GM23338 (cell line): ENCODE measurements at regions not wholly inside any gene's neighbourhood (a gene's known extent, or its start where the extent isn't known, plus 50 kb on each side); places are given as distances from the start of the nearest gene placed in this dataset.

Experiments used
- ATAC-seq: fragments of 200-7000 bp; cut with Tn5 transposase; 3 replicates; pipeline ENCODE4 v1.9.1; 2020
- DNase-seq: peaks from one replicate; pipeline ENCODE4 v3.0.0-alpha.2; 2015; ENCODE audit warnings: low spot score
- H2AFZ ChIP-seq: fragments of 200-600 bp; sonication (generic); 2 replicates; pipeline ENCODE4 v1.8.0; 2016; ENCODE audit warnings: antibody characterized with exemption, mild to moderate bottlenecking, moderate library complexity
- H3F3A ChIP-seq: fragments of 200-600 bp; sonication (generic); replicated peaks from 2 replicates; pipeline ENCODE4 v1.8.0; 2017; ENCODE audit warnings: antibody characterized with exemption, mixed run types, low read depth
- H3K27ac ChIP-seq: fragments of 200-600 bp; sonication (generic); 2 replicates; pipeline ENCODE4 v1.6.1; 2016; ENCODE audit warnings: low read depth
- H3K27me3 ChIP-seq: fragments of 200-600 bp; sonication (generic); 2 replicates; pipeline ENCODE4 v1.8.0; 2016; ENCODE audit warnings: mild to moderate bottlenecking, mixed run types, moderate library complexity; ENCODE audit not compliant: insufficient read depth
- H3K36me3 ChIP-seq: fragments of 200-600 bp; sonication (generic); 2 replicates; pipeline ENCODE4 v1.8.0; 2016; ENCODE audit warnings: mild to moderate bottlenecking; ENCODE audit not compliant: insufficient read depth
- H3K4me1 ChIP-seq: fragments of 200-600 bp; sonication (generic); 2 replicates; pipeline ENCODE4 v1.8.0; 2016; ENCODE audit warnings: mild to moderate bottlenecking, moderate library complexity; ENCODE audit not compliant: insufficient read depth
- H3K4me2 ChIP-seq: fragments of 200-600 bp; sonication (generic); 2 replicates; pipeline ENCODE4 v1.7.1; 2017; ENCODE audit warnings: mixed run types
- H3K4me3 ChIP-seq: fragments of 200-600 bp; sonication (generic); 2 replicates; pipeline ENCODE4 v1.6.1; 2016; ENCODE audit warnings: mixed run types
- H3K79me2 ChIP-seq: fragments of 200-600 bp; sonication (generic); replicated peaks from 2 replicates; pipeline ENCODE4 v1.8.0; 2017; ENCODE audit warnings: mild to moderate bottlenecking; ENCODE audit not compliant: insufficient read depth
- H3K9me2 ChIP-seq: fragments of 200-600 bp; sonication (generic); 2 replicates; pipeline ENCODE4 v1.8.0; 2017; ENCODE audit not compliant: insufficient read depth
- H4K20me1 ChIP-seq: fragments of 200-600 bp; sonication (generic); replicated peaks from 2 replicates; pipeline ENCODE4 v1.8.0; 2017; ENCODE audit warnings: mild to moderate bottlenecking; ENCODE audit not compliant: insufficient read depth
- H3K27ac Mint-ChIP-seq: 2 replicates; pipeline ENCODE4 v1.8.0; 2020; ENCODE audit warnings: inconsistent platforms, mild to moderate bottlenecking, moderate library complexity, mixed read lengths
- H3K27me3 Mint-ChIP-seq: 3 replicates; pipeline ENCODE4 v1.8.0; 2022; ENCODE audit warnings: low read depth, mild to moderate bottlenecking, moderate library complexity, mixed read lengths, inconsistent platforms; ENCODE audit not compliant: insufficient read depth, poor library complexity
- H3K36me3 Mint-ChIP-seq: 3 replicates; pipeline ENCODE4 v1.8.0; 2021; ENCODE audit warnings: low read depth, mild to moderate bottlenecking, inconsistent platforms, moderate library complexity, mixed read lengths
- H3K4me1 Mint-ChIP-seq: 3 replicates; pipeline ENCODE4 v1.8.0; 2020; ENCODE audit warnings: mild to moderate bottlenecking, inconsistent platforms, mixed read lengths
- H3K4me3 Mint-ChIP-seq: 3 replicates; pipeline ENCODE4 v1.8.0; 2021; ENCODE audit warnings: moderate library complexity, mild to moderate bottlenecking, inconsistent platforms, mixed read lengths
- H3K9me3 Mint-ChIP-seq: 3 replicates; pipeline ENCODE4 v1.8.0; 2020; ENCODE audit warnings: moderate library complexity, mild to moderate bottlenecking, inconsistent platforms, mixed read lengths
- CREB1 ChIP-seq: fragments of 250-450 bp; sonication (Bioruptor Pico); IDR thresholded peaks from 2 replicates; pipeline ENCODE4 v1.5.0; 2020; ENCODE audit warnings: low read depth, mild to moderate bottlenecking, moderate library complexity
- CTCF ChIP-seq, 2 experiments: fragments of 200-600 bp in 1 of 2; sonication (generic) in 1 of 2; conservative IDR thresholded peaks; 2 replicates each; pipeline versions ENCODE4 v1.5.1 to v1.6.1; 2016 to 2017; ENCODE audit warnings: antibody characterized with exemption in 2 of 2, low read depth in 2 of 2, mild to moderate bottlenecking in 2 of 2, moderate library complexity in 1 of 2
- ETS1 ChIP-seq: IDR thresholded peaks from 2 replicates; pipeline ENCODE4 v1.6.1; 2016; ENCODE audit warnings: antibody characterized with exemption
- EZH2 ChIP-seq: fragments of 200-600 bp; sonication (generic); IDR thresholded peaks from one replicate; pipeline ENCODE4 v1.8.0; 2017; ENCODE audit warnings: antibody characterized with exemption, mild to moderate bottlenecking, low read depth; ENCODE audit not compliant: unreplicated experiment
- EZH2phosphoT487 ChIP-seq: fragments of 200-600 bp; sonication (generic); IDR thresholded peaks from one replicate; pipeline ENCODE4 v1.8.1; 2018; ENCODE audit warnings: antibody characterized with exemption; ENCODE audit not compliant: unreplicated experiment
- JUNB ChIP-seq: IDR thresholded peaks from one replicate; pipeline ENCODE4 v1.6.1; 2016; ENCODE audit warnings: antibody characterized with exemption; ENCODE audit not compliant: unreplicated experiment
- NANOG ChIP-seq: IDR thresholded peaks from 2 replicates; pipeline ENCODE4 v1.6.1; 2016; ENCODE audit warnings: antibody characterized with exemption, borderline replicate concordance
- POLR2AphosphoS5 ChIP-seq: IDR thresholded peaks from 2 replicates; pipeline ENCODE4 v1.6.1; 2016; ENCODE audit warnings: antibody characterized with exemption, low read depth
- REST ChIP-seq: IDR thresholded peaks from one replicate; pipeline ENCODE4 v1.6.1; 2018; ENCODE audit warnings: antibody characterized with exemption; ENCODE audit not compliant: unreplicated experiment
- ZNF114 ChIP-seq: fragments of 250-450 bp; sonication (Bioruptor Pico); IDR thresholded peaks from 2 replicates; pipeline ENCODE4 v1.5.0; 2020; ENCODE audit warnings: mild to moderate bottlenecking, moderate library complexity
- ZNF331 ChIP-seq: fragments of 250-450 bp; sonication (Bioruptor Pico); IDR thresholded peaks from 2 replicates; pipeline ENCODE4 v1.5.0; 2020; ENCODE audit warnings: low read depth, mild to moderate bottlenecking, moderate library complexity
- ZNF462 ChIP-seq: fragments of 250-450 bp; sonication (Bioruptor Pico); IDR thresholded peaks from 2 replicates; pipeline ENCODE4 v1.5.0; 2020; ENCODE audit warnings: mild to moderate bottlenecking, moderate library complexity

GRCh38 chr2:136441979-136442714 lies 323.2 kb upstream of the THSD7B start:
- 0 out of 2 replicates have a peak overlapping the region, but pooled peaks have one; percentile 47 for H2AFZ ChIP-seq
- H3F3A ChIP-seq: no peaks in the 10 kb centered on the region
- Mint-ChIP-seq H3K36me3 (no peaks in the 10 kb centered on the region), H3K27ac (no peak overlapping the region), H3K27me3 (peaks cover 4% of the 10 kb centered on the region), H3K4me1 (peaks cover 36% of the 10 kb centered on the region), H3K4me3 (no peak overlapping the region), H3K9me3 (no peaks in the 10 kb centered on the region)
- ATAC-seq: peak; percentile 64
- no peaks in the 10 kb centered on the region for H3K27me3 ChIP-seq
- no peaks in the 10 kb centered on the region for H3K9me2 ChIP-seq
- no peak overlapping the region; the same call in 1 of the 2 replicates for H3K4me2 ChIP-seq
- H3K4me3 ChIP-seq: no peak overlapping the region
- no peak overlapping the region for H3K27ac ChIP-seq
- H3K36me3 ChIP-seq: no peaks in the 10 kb centered on the region
- DNase-seq: peak; percentile 30
- H3K4me1 ChIP-seq: peaks cover 10% of the 10 kb centered on the region
- TF ChIP-seq EZH2phosphoT487: no peak
- TF ChIP-seq CREB1: no peak
- no peak for TF ChIP-seq ZNF462
- no peak for TF ChIP-seq NANOG
- no peak for TF ChIP-seq JUNB
- no peak for TF ChIP-seq ZNF114 (CRISPR knock-in tag)
- no peak for TF ChIP-seq REST
- TF ChIP-seq CTCF (conservative IDR thresholded peaks at IDR 0.05; ENCODE audit: low read depth in 2 of 2): no peak
- TF ChIP-seq EZH2: no peak
- TF ChIP-seq ETS1: no peak
- no peak for TF ChIP-seq ZNF331
- TF ChIP-seq POLR2AphosphoS5: no peak
- no peaks in the 10 kb centered on the region for H4K20me1 ChIP-seq
- no peaks in the 10 kb centered on the region for H3K79me2 ChIP-seq
